Erythroblast (primary cell): ENCODE measurements at regions not wholly inside any gene's neighbourhood (a gene's known extent, or its start where the extent isn't known, plus 50 kb on each side); places are given as distances from the start of the nearest gene placed in this dataset.

ENCODE experiments used
- DNase-seq, 2 experiments: peaks; one replicate each; lab custom pipeline; 2025; lab: John Stamatoyannopoulos, UW
- GATA1 ChIP-seq: IDR thresholded peaks from 2 replicates; pipeline ENCODE4 v1.6.1; 2011; ENCODE audit warnings: low read depth, mild to moderate bottlenecking, control low read depth, low read length, moderate library complexity
- POLR2A ChIP-seq: IDR thresholded peaks from 2 replicates; pipeline ENCODE4 v1.6.1; 2011; ENCODE audit warnings: mild to moderate bottlenecking, low read length

- DNase-seq: no peak
- TF ChIP-seq GATA1: no peak
- TF ChIP-seq POLR2A: no peak
Measured at GRCh38 chr1:86245566-86246190, 89.1 kb upstream of the COL24A1 start.

DNA sequence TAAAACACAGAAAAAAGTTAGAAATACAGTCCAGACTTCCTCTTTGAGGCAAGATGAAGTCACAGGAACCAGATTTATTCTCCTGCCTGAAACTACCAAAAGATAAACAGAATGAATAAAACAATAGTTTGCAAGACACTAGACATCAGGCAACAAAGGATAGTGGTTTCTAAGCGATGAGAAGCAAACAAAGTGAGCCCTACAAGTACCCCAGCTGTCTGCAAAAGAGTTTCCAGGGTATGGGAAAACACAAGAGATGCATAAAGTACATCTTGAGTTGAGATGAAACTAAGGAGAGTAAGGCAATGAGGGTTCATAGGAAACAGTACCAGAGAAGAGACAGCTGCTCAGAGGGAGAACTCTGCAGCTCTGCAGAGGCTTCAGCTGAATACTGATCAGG, 83.3 kb upstream of the COL24A1 start:
- TF ChIP-seq GATA1 (no peak), POLR2A (no peak)

DNA sequence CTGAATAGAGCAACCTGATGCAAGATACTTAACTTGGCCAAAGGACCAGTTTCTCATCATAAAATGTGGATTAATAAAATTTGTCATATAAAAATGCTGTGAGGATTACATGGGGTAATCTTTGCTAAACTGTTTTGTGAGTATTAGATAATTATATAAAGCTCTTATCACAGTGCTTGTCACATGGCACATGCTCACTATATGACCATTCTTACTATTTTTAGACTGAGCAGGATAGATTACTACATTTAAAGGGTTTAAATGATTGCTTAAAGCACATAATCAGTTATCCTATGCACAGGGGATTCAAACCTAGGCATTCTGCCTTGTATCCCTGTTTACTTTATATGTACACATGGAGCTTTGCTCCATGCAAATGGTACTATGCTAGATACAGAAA, 82.9 kb upstream of the COL24A1 start:
- no peak for TF ChIP-seq POLR2A
- TF ChIP-seq GATA1: no peak
- no peak for DNase-seq

More for the DNA sequence above, 83.3 kb upstream of the COL24A1 start:
- no peak for DNase-seq

- no peak for TF ChIP-seq POLR2A
- DNase-seq: no peak
Measured at GRCh38 chr1:86238226-86238625, 81.7 kb upstream of the COL24A1 start.

- DNase-seq: no peak
- TF ChIP-seq GATA1 (no peak), POLR2A (no peak)
Measured at GRCh38 chr1:86235852-86236251, 79.3 kb upstream of the COL24A1 start.

- no peak for DNase-seq
Measured at GRCh38 chr1:86233403-86233802, 76.8 kb upstream of the COL24A1 start.

GRCh38 chr1:86231076-86231475, 74.5 kb upstream of the COL24A1 start:
- TF ChIP-seq POLR2A (no peak), GATA1 (no peak)
- no peak for DNase-seq

More at GRCh38 chr1:86233403-86233802, 76.8 kb upstream of the COL24A1 start:
- TF ChIP-seq POLR2A (no peak), GATA1 (no peak)

GRCh38 chr1:86229405-86229975, 72.9 kb upstream of the COL24A1 start:
- TF ChIP-seq GATA1: no peak
- no peak for TF ChIP-seq POLR2A
- DNase-seq: no peak

DNA sequence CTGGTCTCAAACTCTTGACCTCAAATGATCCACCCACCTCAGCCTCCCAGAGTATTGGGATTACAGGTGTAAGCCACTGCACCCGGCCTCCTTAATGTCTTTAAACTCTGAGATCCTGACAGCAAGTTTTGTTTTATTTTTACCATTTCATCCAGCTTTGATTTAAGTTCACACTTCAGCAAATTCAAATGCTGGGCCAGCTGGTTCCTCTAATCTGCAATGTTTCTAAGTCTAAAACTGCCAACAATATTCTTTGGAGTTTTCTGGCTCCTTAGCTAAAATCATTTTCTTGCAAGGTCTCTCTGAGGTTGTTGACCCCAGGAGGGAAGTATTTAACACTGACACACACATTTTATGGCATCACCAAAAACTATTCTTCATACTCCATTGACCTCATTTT, 72.0 kb upstream of the COL24A1 start:
- DNase-seq: no peak
- TF ChIP-seq GATA1 (no peak), POLR2A (no peak)

DNA sequence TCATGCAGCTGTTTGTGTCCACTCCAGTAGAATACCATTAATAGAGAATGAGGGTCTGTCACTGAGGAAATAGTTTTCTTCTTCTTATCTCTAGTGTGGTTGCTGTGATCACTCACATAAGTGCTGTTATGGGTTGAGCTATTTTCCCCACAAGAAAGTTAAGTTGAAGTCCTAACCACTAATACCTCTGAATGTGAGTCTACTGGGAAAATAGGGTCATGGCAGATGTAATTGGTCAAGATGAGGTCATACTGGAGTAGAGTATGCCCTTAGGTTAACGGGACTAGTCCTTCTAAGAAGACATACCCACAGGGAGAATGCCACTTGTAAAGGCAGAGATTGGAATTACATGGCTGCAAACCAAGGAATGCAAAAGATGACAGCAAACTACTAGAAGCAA, 70.5 kb upstream of the COL24A1 start:
- DNase-seq: no peak
- TF ChIP-seq GATA1: no peak
- TF ChIP-seq POLR2A: no peak

GRCh38 chr1:86226204-86226603, 69.6 kb upstream of the COL24A1 start:
- TF ChIP-seq GATA1 (no peak), POLR2A (no peak)

GRCh38 chr1:86224651-86225310, 68.2 kb upstream of the COL24A1 start:
- DNase-seq: no peak
- TF ChIP-seq POLR2A (no peak), GATA1 (no peak)

More at GRCh38 chr1:86226204-86226603, 69.6 kb upstream of the COL24A1 start:
- no peak for DNase-seq

DNA sequence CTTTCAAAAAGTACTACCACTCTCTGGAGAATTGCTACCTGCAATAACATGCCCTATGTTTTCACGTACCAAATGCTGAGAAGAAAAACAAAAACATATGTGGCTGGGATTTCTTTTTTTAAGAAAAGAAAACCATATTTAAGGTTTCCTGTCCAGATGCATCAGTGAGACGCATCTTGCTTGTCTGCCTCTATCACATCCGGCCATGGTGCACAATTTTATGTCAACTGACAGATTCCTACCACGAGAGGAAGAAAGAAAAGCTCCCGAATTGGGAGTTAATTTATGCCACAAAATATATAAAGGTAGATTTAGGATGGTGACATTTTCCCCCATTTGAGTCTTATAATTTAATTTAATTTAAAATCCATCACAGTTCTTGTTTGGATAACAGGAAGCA, 62.3 kb upstream of the COL24A1 start:
- no peak for TF ChIP-seq POLR2A
- TF ChIP-seq GATA1: no peak
- no peak for DNase-seq

DNA sequence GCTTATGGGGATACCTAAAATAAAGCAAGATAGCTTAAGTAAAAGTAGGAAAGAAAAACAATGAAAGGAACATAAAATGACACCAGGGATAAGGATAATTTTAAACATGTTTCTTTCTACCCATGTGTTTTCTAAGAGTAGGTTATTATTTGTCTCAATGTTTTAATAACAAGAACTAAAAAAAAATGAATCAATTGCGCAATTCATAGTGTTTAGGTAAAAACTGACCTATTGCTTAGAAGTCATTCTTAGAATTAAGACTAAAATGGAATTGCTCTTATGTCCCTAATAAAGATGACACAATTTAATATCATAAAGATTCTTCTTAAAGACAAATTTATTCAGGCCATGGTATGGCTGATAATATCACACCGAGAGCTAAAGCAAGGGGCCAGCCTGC, 58.0 kb upstream of the COL24A1 start:
- TF ChIP-seq GATA1 (no peak), POLR2A (no peak)
- no peak for DNase-seq
